Loucy (cell line): ENCODE measurements at regions not wholly inside any gene's neighbourhood (a gene's known extent, or its start where the extent isn't known, plus 50 kb on each side); places are given as distances from the start of the nearest gene placed in this dataset.

Source experiments
- H2AFZ ChIP-seq: fragments of 200-600 bp; sonication (generic); 2 replicates; pipeline ENCODE4 v1.6.0; 2016; ENCODE audit warnings: antibody characterized with exemption, mild to moderate bottlenecking, low read length, moderate library complexity
- H3F3A ChIP-seq: fragments of 200-600 bp; 2 replicates; pipeline ENCODE4 v1.6.0; 2016; ENCODE audit warnings: antibody characterized with exemption, low read depth, mild to moderate bottlenecking
- H3K27me3 ChIP-seq: fragments of 200-600 bp; sonication (generic); 2 replicates; pipeline ENCODE4 v1.6.1; 2014; ENCODE audit warnings: low read length, mild to moderate bottlenecking; ENCODE audit not compliant: insufficient read depth, poor library complexity, severe bottlenecking
- H3K36me3 ChIP-seq: fragments of 200-600 bp; sonication (generic); 2 replicates; pipeline ENCODE4 v1.6.1; 2016; ENCODE audit warnings: low read length; ENCODE audit not compliant: insufficient read depth
- H3K4me1 ChIP-seq: fragments of 200-600 bp; sonication (generic); 2 replicates; pipeline ENCODE4 v1.5.1; 2014; ENCODE audit warnings: low read length, mild to moderate bottlenecking; ENCODE audit not compliant: insufficient read depth, poor library complexity, severe bottlenecking
- H3K4me2 ChIP-seq: fragments of 200-600 bp; sonication (generic); 2 replicates; pipeline ENCODE4 v1.6.0; 2014; ENCODE audit warnings: antibody characterized with exemption, low read length, low read depth, mild to moderate bottlenecking; ENCODE audit not compliant: poor library complexity, severe bottlenecking
- H3K4me3 ChIP-seq: fragments of 200-600 bp; sonication (generic); 2 replicates; pipeline ENCODE4 v1.5.1; 2014; ENCODE audit warnings: low read length, mild to moderate bottlenecking, mixed read lengths; ENCODE audit not compliant: poor library complexity, severe bottlenecking
- H3K79me2 ChIP-seq: fragments of 200-600 bp; sonication (generic); 2 replicates; pipeline ENCODE4 v1.6.1; 2014; ENCODE audit warnings: low read length; ENCODE audit not compliant: insufficient read depth
- H3K9ac ChIP-seq: fragments of 200-600 bp; sonication (generic); 2 replicates; pipeline ENCODE4 v1.6.0; 2014; ENCODE audit warnings: mild to moderate bottlenecking, low read depth, low read length, moderate library complexity; ENCODE audit not compliant: poor library complexity, severe bottlenecking
- H3K9me2 ChIP-seq: fragments of 200-600 bp; sonication (generic); replicated peaks from 2 replicates; pipeline ENCODE4 v1.6.1; 2016; ENCODE audit warnings: low read depth, low read length, mixed read lengths
- H3K9me3 ChIP-seq: fragments of 200-600 bp; sonication (generic); 2 replicates; pipeline ENCODE4 v1.6.1; 2014; ENCODE audit warnings: mild to moderate bottlenecking, antibody characterized with exemption, low read length, low read depth; ENCODE audit not compliant: insufficient read depth
- H4K20me1 ChIP-seq: fragments of 200-600 bp; sonication (generic); 2 replicates; pipeline ENCODE4 v1.6.0; 2014; ENCODE audit warnings: antibody characterized with exemption, low read length, mild to moderate bottlenecking; ENCODE audit not compliant: insufficient read depth, poor library complexity, severe bottlenecking
- CTCF ChIP-seq: fragments of 200-600 bp; sonication (generic); conservative IDR thresholded peaks from 2 replicates; pipeline ENCODE4 v1.5.1; 2014; ENCODE audit warnings: mild to moderate bottlenecking, antibody characterized with exemption, low read length
- EZH2phosphoT487 ChIP-seq: fragments of 200-600 bp; IDR thresholded peaks from 2 replicates; pipeline ENCODE4 v1.6.1; 2018; ENCODE audit warnings: antibody characterized with exemption, mild to moderate bottlenecking, moderate library complexity, borderline replicate concordance

DNA sequence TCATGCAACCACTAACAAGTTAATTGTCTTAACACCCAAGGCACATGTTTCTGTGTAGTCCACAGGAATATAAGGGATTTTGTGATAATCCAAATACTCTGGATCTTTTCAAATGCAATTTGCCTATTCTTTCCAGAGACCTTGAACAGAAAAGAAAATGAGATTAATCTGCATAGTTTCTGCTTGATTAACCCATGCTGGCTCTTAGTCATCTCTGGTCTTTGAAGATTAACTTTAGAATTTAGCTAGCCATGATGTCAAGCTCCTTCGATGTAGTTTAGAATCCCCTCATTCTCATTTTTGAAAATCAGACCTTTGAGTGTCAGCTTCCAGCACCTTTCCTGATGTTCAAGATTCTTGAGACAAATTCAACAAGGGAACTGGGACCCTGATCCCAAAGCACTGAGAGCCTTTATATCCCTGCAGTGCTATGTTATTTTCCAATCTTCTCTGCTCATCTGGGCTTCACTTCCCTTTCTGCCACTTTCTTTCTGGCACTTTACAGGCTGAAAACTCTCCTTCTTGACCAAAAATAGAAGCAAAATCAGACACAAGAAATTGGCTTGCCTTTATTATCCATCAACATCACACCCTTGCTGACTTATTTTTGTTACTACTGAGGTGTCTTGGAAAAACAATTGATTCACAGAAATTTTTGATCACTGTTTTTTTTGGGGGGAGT, 155.5 kb downstream of the PALM2AKAP2 start:
- Histone ChIP-seq H3K9me3 (no peaks in the 10 kb centered on the region), H3K4me3 (no peak overlapping the region), H3K9ac (no peak overlapping the region), H3F3A (no peaks in the 10 kb centered on the region), H3K36me3 (no peaks in the 10 kb centered on the region), H3K79me2 (no peaks in the 10 kb centered on the region), H3K27me3 (no peaks in the 10 kb centered on the region), H3K4me2 (no peak overlapping the region), H4K20me1 (no peaks in the 10 kb centered on the region), H2AFZ (no peak overlapping the region), H3K9me2 (no peaks in the 10 kb centered on the region), H3K4me1 (peaks cover 4% of the 10 kb centered on the region)
- TF ChIP-seq EZH2phosphoT487 (no peak), CTCF (no peak)

- peaks cover 4% of the 10 kb centered on the region for H3K4me1 ChIP-seq
- peak overlapping the region; percentile 67 for H2AFZ ChIP-seq
- no peaks in the 10 kb centered on the region for H3K9me2 ChIP-seq
- no peaks in the 10 kb centered on the region for H4K20me1 ChIP-seq
- no peak for TF ChIP-seq CTCF
- no peak for TF ChIP-seq EZH2phosphoT487
- H3K79me2 ChIP-seq: no peaks in the 10 kb centered on the region
- no peaks in the 10 kb centered on the region for H3K27me3 ChIP-seq
- H3F3A ChIP-seq: no peaks in the 10 kb centered on the region
- H3K4me2 ChIP-seq: no peak overlapping the region
- H3K36me3 ChIP-seq: no peaks in the 10 kb centered on the region
- H3K9me3 ChIP-seq: no peaks in the 10 kb centered on the region
- H3K9ac ChIP-seq: no peak overlapping the region
- no peak overlapping the region for H3K4me3 ChIP-seq
Measured at GRCh38 chr9:109937861-109938453, 158.0 kb downstream of the PALM2AKAP2 start.

GRCh38 chr9:109939698-109940342, 159.8 kb downstream of the PALM2AKAP2 start:
- Histone ChIP-seq H3K27me3 (no peaks in the 10 kb centered on the region), H3K79me2 (no peaks in the 10 kb centered on the region), H3K9ac (no peak overlapping the region), H3K4me2 (no peak overlapping the region), H2AFZ (no peak overlapping the region), H3K36me3 (no peaks in the 10 kb centered on the region), H3K4me3 (no peak overlapping the region), H3K9me3 (no peaks in the 10 kb centered on the region), H3F3A (no peaks in the 10 kb centered on the region), H3K9me2 (no peaks in the 10 kb centered on the region), H4K20me1 (no peaks in the 10 kb centered on the region), H3K4me1 (peaks cover 1% of the 10 kb centered on the region)
- TF ChIP-seq CTCF (no peak), EZH2phosphoT487 (no peak)
